RWPE2 (cell line): ENCODE measurements at regions not wholly inside any gene's neighbourhood (a gene's known extent, or its start where the extent isn't known, plus 50 kb on each side); places are given as distances from the start of the nearest gene placed in this dataset.
A peak's percentile ranks its signal among the peaks of the same experiment; 100 is the strongest.

Experiments
- ATAC-seq: fragments of 200-7000 bp; cut with Tn5 transposase; 3 replicates; pipeline ENCODE4 v1.9.1; 2021; ENCODE audit warnings: low read depth
- DNase-seq: peaks from one replicate; pipeline ENCODE4 v3.0.0-alpha.2; 2020; ENCODE audit warnings: low spot score
- H3K27ac ChIP-seq: fragments of 450-650 bp; 2 replicates; pipeline ENCODE4 v1.5.1; 2017; ENCODE audit warnings: mild to moderate bottlenecking; ENCODE audit not compliant: poor library complexity, severe bottlenecking
- H3K27me3 ChIP-seq: fragments of 250-450 bp; sonication (Bioruptor Pico); 2 replicates; pipeline ENCODE4 v1.5.1; 2021; ENCODE audit warnings: mild to moderate bottlenecking, moderate library complexity; ENCODE audit not compliant: insufficient read depth, poor library complexity, severe bottlenecking
- H3K36me3 ChIP-seq: fragments of 250-450 bp; sonication (Bioruptor Pico); 2 replicates; pipeline ENCODE4 v1.5.1; 2020; ENCODE audit warnings: low read depth, mild to moderate bottlenecking, moderate library complexity
- H3K4me1 ChIP-seq: fragments of 250-450 bp; sonication (Bioruptor Pico); 2 replicates; pipeline ENCODE4 v1.5.1; 2021; ENCODE audit warnings: mild to moderate bottlenecking, moderate library complexity; ENCODE audit not compliant: insufficient read depth, poor library complexity, severe bottlenecking
- H3K4me3 ChIP-seq: fragments of 250-450 bp; sonication (Bioruptor Pico); 2 replicates; pipeline ENCODE4 v1.5.1; 2021; ENCODE audit warnings: mild to moderate bottlenecking, moderate library complexity; ENCODE audit not compliant: severe bottlenecking
- H3K9me3 ChIP-seq: fragments of 250-450 bp; sonication (Bioruptor Pico); 2 replicates; pipeline ENCODE4 v1.5.1; 2021; ENCODE audit warnings: mild to moderate bottlenecking, moderate library complexity; ENCODE audit not compliant: severe bottlenecking
- TF ChIP-seq, protein P1 (sequence below): fragments of 450-650 bp; IDR thresholded peaks from one replicate; pipeline ENCODE4 v1.5.1; 2017; ENCODE audit warnings: mild to moderate bottlenecking, moderate library complexity; ENCODE audit not compliant: poor library complexity, severe bottlenecking

DNA sequence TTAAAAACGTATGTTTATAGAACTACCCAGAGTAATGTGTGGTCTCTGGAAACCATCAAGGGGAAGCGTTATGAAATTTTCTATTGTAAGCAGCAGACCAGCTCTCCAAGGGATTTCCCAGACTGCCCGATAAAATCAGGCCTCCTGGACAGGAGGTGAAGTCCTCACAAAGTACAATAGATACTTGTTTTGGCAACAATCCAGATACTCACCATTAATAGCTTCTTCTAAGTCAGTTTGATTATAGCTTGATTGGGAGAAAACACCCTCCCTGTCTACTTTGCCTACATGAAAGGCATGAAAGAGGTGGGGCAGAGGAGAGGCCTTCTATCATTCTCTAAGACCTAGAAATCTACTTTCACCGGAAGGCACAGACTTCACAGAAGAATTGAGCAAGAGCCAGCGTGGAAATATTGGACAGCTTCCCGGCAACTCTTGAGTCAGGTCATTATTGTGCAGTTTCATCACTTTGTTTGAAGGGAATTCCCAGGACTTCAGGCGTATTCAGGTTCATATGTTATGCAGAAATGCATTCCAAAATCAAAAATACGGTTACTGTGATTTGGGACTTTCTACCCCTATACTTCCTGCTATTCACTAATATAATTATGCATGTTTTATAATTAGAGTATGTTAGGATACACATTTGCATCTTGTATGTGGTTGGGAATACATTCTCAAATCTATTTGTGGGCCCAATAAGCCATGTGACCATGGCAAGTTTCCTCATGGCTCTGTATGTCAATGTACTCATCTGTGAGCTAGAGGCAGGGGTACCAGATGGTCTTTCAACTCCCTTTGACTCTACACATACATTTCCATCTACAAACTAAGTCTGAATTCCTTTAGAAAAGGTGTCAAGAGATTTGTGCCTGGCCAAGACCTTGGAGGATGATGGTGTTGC, 103.5 kb downstream of the CD47 start:
- Histone ChIP-seq H3K27ac (peak overlapping the region; percentile 57), H3K4me1 (peaks cover 31% of the 10 kb centered on the region), H3K36me3 (no peaks in the 10 kb centered on the region), H3K9me3 (no peaks in the 10 kb centered on the region), H3K27me3 (no peaks in the 10 kb centered on the region), H3K4me3 (no peak overlapping the region)
- peak; percentile 74 for DNase-seq
- TF ChIP-seq, protein P1, sequence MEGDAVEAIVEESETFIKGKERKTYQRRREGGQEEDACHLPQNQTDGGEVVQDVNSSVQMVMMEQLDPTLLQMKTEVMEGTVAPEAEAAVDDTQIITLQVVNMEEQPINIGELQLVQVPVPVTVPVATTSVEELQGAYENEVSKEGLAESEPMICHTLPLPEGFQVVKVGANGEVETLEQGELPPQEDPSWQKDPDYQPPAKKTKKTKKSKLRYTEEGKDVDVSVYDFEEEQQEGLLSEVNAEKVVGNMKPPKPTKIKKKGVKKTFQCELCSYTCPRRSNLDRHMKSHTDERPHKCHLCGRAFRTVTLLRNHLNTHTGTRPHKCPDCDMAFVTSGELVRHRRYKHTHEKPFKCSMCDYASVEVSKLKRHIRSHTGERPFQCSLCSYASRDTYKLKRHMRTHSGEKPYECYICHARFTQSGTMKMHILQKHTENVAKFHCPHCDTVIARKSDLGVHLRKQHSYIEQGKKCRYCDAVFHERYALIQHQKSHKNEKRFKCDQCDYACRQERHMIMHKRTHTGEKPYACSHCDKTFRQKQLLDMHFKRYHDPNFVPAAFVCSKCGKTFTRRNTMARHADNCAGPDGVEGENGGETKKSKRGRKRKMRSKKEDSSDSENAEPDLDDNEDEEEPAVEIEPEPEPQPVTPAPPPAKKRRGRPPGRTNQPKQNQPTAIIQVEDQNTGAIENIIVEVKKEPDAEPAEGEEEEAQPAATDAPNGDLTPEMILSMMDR = no peak
- peak; percentile 86 for ATAC-seq

DNA sequence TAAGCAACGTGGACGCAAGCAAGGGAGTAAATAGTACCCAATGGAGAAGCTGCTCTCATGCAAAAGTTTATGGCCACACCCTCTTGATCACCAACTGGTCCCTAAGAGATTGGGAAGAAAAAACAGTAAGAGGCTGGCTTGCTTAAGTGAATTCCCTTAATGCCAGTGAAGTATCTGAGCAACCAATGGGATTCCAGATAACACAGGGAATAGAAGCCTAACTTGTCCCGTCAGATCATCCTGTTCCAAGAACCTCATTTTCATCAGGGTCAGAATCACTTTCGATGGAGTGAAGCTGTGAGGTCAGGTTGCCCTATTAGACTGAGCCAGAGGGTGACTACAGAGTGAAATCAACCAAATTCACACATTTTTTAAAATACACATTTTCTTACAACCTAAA, 104.3 kb downstream of the CD47 start:
- H3K36me3 ChIP-seq = no peaks in the 10 kb centered on the region
- H3K4me3 ChIP-seq = no peak overlapping the region
- no peaks in the 10 kb centered on the region for H3K27me3 ChIP-seq
- DNase-seq (no peak), ATAC-seq (no peak)
- TF ChIP-seq, protein P1 = no peak
- peak overlapping the region; percentile 57 for H3K27ac ChIP-seq
- H3K9me3 ChIP-seq = no peaks in the 10 kb centered on the region
- H3K4me1 ChIP-seq = peaks cover 31% of the 10 kb centered on the region

DNA sequence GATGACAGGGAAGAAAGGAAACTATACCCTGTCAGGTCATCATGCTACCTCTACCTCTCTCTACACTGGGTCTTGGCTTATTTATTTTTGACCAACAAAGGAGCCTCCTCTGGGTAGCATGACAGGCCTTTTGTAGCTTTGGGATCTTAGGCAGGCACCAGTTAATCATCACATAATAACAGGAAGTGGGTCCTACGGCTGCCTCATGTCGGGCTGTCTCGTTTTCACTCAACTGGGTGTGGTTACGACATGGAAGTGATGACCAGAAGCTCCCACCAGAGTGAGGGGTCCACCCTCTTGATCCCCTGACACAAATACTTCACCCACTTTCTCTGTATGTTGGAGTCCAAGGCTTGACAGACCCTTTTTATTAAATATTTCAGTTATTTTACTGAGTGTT, 105.3 kb downstream of the CD47 start:
- H3K36me3 ChIP-seq = no peaks in the 10 kb centered on the region
- TF ChIP-seq, protein P1 = no peak
- ATAC-seq = no peak
- peaks cover 31% of the 10 kb centered on the region for H3K4me1 ChIP-seq
- H3K9me3 ChIP-seq = no peaks in the 10 kb centered on the region
- H3K27me3 ChIP-seq = no peaks in the 10 kb centered on the region
- H3K4me3 ChIP-seq = no peak overlapping the region
- DNase-seq = no peak
- H3K27ac ChIP-seq = no peak overlapping the region

DNA sequence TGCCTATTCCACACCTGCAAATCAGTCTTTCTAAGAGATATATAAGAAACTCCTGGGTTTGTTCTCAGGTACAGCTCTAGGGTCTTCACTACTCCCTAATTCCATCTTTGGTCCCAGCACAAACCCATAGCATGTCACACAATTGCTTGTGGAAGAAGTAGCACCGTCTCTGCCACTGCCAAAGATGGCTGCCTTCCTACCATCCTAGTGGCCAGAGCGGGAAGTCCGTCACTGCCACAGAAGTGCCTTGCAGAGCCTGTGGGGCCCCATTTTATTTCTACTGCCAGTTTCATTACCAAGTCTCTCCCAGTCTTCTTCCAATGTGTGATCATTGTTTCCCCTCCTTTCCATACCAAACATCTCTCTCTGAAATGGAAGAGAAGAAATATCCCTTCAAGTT, 107.6 kb downstream of the CD47 start:
- Histone ChIP-seq H3K27ac (no peak overlapping the region), H3K4me3 (no peak overlapping the region), H3K36me3 (no peaks in the 10 kb centered on the region), H3K9me3 (no peaks in the 10 kb centered on the region), H3K27me3 (no peaks in the 10 kb centered on the region), H3K4me1 (peaks cover 21% of the 10 kb centered on the region)
- no peak for DNase-seq
- no peak for ATAC-seq
- TF ChIP-seq, protein P1 = no peak

DNA sequence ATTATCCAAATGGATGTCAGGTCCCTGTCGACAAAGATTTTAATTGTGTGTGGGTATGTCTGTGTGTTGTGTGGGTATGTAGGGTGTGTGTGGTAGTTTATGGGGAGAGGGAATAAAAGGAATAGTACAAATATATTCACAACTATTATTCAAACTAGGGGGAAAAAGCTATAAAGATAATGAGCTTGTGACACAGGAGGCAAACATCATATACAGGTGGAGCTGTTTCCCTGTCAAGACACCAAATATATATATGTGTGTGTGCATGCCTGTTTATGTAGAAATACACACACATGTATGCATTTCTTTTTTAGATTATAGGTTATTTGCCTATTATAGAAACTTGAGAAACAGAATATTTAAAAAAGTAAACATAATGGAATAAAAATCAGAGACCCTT, 108.7 kb downstream of the CD47 start:
- TF ChIP-seq, protein P1 = no peak
- Histone ChIP-seq H3K4me1 (peaks cover 11% of the 10 kb centered on the region), H3K36me3 (no peaks in the 10 kb centered on the region), H3K27ac (no peak overlapping the region), H3K27me3 (no peaks in the 10 kb centered on the region), H3K9me3 (no peaks in the 10 kb centered on the region), H3K4me3 (no peak overlapping the region)
- DNase-seq (no peak), ATAC-seq (no peak)
